HG02970 (cell line): ENCODE measurements at regions not wholly inside any gene's neighbourhood (a gene's known extent, or its start where the extent isn't known, plus 50 kb on each side); places are given as distances from the start of the nearest gene placed in this dataset.

Experiments
- ATAC-seq: cut with Tn5 transposase; IDR thresholded peaks from one replicate; pipeline ENCODE4 v1.9.1; 2021; ENCODE audit warnings: mild to moderate bottlenecking, moderate library complexity, moderate number of reproducible peaks; ENCODE audit not compliant: unreplicated experiment, low FRiP score

DNA sequence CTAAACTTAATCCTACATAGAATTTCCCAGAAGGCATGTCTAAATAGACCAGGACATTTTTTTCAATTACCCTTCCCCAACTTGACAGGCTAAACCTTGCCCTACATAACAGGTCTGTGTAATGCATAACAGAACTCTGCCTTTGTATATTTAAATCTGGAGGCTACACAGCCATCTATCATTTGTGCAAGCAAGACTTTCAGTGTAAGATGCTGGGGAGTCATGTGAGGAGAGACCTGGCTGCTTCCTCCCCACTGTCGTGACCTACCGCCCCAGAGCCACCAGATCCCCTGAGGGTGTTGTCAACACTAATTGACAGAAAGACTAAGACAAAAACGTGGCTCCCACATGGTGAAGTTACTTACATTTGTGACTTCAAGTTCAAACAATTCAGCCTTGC is 342.2 kb downstream of the PPARGC1A start:
- no peak for ATAC-seq

DNA sequence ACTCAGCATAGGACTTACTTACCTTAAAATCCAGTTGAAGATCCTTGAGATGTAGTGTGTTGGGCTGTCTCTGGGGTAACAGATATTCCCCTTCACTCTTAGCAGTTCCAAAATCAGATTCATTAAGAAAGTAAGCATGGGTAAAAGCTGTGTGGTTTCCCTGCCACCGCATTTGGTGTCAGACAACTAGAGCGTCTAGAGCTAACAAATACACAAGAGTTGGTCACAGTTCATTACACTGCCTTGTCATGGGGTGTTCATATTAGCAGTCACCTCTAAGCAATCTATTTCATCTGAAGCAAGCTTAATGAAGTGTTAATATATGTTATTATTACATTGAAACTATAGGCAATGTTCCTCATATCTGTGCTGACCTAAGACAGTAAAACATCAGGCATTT is 342.8 kb downstream of the PPARGC1A start:
- ATAC-seq = no peak

DNA sequence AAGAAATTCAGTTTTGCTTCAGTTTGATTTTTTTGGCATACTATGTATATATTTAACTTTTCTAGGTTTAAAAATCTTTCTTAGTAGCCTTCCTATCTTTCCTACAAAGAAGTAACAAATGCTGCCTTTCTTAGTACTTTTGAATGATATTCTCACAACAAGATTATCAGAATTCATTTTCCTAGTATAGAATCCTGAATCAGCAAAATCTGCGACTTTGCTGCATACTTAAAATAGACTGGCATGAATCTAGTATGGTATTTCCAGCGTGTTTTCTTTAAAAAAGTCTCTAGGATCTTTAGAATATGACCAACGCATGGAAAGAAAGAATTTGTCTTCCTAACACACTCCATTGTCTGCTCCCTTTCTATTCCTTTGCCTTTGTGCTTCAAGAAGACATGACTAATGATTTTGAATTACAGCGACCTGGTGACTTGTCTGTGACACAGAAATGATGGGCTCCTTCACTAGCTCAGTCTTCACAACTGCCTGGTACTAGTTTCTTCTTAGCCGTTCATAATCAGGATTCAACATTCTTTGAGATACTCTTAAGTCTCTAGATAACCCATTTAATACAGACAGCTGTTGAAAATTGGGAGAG is 349.8 kb downstream of the PPARGC1A start:
- ATAC-seq = no peak

DNA sequence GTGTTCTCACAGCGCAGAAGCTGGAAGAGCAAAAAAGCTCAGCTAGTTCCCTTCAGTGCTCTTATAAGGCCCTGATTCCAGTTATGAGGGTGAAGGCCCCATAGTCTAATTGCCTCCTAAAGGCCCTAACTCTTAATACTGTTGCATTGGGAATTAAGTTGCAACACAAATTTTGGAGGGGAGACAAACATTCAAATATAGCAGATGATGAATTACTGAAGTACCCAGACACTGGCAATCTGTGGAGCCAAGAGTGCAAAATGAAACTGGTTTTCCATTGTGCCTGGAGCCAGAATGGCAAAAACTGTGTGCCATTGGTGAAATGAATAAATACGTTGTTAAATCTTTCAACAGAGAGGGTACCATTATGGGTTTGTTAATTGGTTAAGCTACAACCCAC is 356.0 kb downstream of the PPARGC1A start:
- ATAC-seq = no peak

DNA sequence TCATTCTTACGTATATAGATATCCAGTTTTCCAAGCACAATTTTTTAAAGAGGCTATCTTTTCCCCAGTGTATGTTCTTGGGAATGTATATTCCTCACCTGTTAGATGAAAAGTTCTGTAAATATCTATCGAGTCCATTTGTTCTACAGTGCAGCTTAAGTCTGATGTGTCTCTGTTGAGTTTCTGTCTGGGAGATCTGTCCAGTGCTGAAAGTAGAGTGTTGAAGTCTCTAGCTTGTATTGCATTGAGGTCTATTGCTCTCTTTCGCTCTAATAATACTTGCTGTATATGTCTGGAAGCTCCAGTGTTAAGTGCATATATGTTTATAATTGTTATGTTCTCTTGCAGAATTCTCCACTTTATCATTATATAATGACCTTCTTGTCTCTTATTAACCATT is 373.1 kb downstream of the PPARGC1A start:
- ATAC-seq = no peak

DNA sequence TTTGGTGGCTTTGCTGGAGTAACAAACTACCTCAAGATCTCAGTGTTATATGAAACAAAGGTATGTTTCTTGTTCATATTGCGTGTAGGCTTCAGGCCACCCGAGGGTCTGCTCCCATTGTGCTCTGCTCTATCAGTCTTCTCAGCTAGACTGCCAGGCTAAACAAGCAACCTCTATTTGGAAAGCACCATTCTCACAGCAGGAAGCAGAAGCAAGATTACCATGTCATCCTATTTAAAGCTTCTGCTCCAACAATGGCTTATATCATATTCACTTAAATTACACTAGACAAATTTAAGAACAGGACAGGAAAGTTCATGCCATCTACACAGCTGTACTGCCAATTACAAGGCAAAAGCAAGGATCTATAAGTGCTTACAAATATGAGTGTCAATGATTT is 385.8 kb downstream of the PPARGC1A start:
- ATAC-seq = no peak

DNA sequence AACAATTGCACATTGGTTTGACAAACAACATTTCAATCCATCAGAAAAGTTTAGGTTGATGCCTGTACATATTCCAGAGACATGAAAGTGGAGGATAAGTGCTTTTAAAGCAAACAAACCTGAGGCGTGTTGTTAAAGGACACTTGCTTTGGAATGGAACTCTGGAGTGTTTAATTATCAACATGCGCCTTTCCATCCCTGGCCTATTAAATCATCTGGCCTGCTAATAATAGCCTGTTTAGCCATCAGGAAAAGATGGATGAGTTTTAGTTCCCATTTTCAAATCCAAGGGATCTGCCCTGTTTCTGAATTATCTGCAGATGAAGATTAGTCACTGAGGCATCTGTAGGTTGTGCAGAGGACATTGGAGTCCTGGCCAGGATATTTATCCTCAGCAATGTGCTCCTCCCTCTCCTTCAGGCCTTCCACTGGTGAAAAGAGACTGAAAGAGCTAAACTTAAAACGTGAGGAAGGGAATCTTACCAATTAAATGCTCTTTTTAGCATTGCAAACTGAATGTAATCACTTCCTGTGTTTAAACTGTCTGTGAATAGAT is 388.9 kb downstream of the PPARGC1A start:
- ATAC-seq = no peak

DNA sequence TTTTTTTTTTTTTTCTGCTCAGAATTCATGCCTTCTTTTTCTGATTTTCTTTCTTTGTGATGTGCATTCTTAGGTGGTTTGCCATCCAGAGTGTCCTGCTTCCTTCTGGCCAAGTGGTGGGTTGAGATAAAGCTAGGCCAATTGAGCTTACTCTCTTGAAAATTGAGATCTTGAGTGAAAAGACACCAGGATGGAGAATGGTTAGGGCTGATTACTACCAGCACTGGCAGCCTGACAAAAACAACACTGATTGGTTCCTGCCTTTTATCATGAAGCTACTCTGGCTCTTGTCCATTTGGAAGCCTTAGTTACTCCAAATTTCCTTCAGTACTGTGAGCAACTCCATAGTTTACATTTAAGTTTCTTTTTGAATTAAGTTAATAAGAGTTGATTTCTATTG is 404.0 kb downstream of the PPARGC1A start:
- ATAC-seq = no peak

DNA sequence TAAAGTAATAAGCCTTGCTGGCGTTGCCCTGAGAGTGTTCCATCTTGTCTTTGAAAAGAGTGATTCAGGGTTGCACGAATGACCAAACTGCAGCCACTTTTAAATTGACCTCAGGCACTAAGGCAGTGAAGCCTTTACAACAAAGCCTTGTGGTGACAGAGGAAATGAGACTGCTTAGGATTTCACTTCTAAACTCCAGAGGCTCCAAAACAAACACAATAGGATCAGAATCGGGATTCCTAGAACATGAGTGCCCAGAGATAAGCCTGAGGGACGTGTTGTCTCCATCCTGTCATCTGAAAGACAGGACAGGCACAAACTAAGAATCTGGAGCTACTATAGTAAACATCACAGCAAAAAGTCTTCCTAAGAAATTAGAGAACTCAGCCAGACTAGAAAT is 405.2 kb downstream of the PPARGC1A start:
- ATAC-seq = no peak

DNA sequence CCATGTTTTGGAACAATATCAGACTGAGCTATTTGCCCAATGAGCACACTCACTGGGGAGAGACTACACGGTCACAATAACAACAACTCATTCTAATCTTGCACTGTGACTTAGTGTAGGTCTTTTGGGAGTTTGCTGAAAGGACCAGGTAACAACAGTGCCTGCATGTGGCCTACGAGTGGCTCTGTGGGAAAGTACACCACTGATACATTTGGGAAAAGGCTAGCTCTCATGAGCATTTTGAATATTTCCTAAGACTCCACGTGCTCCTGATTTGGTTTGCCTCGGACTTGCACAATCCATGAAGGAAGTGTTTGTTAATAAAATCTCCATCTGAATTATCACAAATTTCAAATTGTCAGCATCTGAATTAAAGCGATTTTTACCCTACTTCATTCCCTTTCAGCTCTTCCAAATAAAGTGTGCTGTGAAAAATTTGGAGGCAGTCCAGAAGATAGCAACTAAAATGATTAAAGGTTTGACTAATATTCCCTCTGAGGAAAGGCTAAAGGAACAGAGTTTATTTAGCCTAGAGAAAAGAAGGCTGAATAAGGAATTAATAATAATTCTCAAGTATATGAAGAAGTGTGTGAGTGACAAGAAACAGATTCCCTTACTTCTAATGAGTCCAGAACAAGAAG is 406.4 kb downstream of the PPARGC1A start:
- no peak for ATAC-seq

DNA sequence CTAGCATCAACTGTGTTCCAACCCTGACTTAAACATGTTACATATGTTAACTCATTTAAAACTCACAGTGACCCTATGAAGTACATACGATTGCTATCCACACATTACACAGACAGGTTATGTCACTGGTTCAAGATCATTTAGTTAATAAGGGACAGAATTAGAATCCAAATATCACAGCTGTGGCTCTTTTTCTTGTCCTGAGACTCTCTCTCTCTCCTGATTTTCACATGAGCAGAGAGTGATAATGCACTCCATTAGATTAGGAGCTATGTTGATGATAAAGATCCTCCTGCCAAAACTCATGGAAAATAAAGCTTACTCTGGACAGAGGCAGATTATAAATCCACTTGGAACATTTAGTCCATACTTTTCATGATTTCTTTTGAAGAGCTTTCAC is 408.3 kb downstream of the PPARGC1A start:
- no peak for ATAC-seq

DNA sequence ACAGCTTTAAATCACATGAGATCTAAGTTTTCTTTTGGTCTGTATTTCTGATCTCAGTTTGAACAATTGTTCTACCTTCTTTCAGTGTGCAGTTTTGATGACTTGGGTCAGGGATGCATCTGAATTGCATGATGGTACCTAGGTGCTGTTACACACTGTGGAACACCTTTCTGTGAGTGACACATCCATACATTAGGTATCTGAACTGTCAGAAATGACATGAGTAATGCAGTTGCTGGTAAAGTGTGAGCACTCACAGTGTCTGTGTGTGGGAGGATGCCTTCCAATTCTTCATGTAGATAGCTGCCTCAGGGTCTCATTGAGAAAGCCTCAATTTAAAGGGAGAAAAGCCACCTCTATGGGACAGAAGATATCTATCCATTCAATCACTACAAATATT is 411.9 kb downstream of the PPARGC1A start:
- no peak for ATAC-seq

DNA sequence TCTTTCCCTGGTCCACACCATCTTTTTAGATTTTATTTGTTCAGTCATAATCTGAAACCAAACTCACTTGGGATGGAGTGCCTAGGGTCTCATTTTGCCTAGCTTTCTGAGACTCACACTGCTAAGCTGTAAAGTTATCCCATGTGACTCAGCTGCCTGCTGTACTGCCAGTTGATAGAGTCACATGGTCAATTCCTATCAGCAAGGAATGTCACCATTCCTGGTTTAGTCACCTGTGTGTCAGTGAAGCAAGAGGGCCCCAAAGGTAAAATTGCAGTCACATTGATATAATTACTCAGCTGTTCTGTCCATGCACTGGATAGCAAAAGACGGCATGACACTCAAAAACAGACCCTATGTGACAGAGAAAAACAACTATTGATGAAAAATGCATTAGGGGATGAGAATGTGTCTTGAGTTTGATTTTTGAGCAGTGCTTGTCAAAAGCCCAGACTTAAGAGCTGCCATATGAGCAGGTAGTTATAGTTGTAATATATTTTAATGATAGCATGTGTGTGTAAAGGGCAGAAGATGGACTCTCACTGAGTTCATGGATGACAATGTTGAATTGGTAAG is 413.2 kb downstream of the PPARGC1A start:
- no peak for ATAC-seq

DNA sequence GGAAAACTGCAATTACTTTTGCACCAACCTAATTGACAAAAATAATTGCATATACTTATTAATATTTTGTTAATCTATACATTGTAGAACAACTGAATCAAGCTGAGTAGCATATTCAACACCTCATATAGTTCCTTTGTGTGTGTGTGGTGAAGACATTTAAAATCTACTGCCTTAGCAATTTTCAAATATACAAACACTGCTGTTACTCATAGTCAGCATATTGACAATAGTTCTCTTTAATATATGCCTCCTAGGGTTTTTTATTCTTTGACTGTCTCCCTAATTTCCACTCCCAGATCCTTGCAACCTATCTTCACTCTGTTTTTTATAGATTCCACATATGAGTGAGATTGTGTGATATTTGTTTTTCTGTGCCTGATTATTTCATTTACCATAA is 426.8 kb downstream of the PPARGC1A start:
- ATAC-seq = no peak

DNA sequence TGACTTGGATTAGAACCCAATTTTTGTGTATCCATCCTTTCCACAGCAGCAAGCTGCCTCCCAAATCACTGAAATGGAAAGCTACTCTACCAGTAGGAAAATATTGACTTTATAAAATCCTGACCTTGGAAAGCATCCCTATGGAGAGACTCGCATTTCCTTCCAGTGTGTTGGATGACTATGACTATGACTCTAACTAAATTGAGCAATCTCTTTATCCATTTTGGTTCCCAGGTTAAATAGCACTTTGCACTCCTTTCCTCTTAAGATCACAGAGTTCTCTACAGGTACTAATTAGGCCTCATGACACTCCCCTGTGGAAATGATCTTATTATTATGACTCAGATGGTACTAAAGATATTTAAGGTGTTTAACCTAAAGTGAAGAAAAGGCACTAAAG is 431.8 kb downstream of the PPARGC1A start:
- no peak for ATAC-seq

DNA sequence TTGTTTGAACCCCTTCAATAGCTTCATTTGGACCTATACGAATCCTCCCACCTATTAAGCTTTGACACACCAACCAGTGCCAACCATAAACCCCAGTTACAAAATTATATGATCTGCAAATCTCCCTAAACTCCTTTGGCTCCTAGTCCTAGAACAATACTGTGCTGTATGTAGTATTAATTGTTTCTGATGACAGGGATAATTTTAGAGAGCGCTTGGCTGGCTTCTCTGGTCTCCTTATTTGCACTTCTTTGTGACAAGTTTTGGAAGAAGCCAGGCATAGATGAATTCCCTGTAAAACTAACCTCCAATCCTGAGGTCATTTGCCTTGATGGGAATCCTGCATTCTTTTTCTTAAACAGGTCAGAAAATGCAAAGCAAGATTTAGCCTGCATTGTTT is 433.0 kb downstream of the PPARGC1A start:
- ATAC-seq = no peak

DNA sequence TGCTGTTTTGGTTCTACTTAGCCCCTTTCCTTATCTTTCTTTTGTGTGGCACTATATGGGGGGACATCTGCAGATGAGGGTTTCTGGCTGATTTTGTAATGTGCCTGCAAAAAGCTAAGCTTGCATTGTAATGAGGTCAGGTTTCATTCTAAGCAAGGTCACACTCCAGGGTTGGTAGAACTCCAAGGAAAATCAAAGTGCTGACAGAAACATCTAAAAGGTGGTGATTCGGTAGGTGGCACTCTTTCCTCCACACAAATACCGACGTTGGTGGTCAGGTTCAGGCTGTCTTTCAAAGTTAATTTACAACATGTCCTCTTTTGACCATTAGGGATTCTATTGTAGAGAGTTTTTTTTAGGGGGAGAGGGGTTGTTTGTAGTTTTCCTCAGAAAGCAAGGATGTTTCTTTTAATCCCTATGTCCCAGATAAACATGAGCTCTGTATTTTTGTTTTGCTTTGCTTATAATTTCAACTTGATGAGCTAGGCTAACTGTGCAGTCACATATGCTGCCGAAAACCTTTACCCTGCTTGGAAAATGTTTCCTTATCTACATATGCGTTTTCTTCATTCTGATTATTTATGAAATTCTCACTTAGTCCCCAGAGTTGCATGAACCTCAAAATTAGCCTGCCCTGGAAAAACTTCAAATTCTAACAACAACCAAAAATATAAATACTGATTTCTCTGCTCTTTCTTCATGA is 434.2 kb downstream of the PPARGC1A start:
- ATAC-seq = no peak

DNA sequence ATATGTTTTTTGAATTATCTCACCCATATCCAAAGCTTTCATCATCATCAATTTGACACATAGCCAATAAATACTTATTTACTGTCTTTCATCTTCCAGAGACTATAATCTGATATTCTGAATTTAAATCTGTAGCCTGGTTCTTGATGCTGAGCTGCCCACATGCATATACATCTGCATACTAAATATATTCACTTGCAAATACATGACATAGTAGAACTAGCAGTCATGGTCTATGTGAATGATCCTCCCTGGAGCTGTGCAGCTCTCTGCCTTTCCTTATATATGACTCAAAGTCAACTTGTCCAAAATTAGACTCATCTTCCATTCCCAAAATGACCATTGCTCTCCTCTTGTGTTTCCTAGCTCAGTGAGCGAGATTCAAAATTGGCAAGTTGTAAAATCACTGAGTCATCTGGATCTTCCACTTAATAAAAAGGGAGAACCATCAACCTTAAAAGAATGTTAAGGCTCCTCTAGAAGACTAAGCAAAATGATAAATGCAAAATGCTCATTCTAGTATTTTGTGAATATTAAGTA is 448.2 kb downstream of the PPARGC1A start:
- no peak for ATAC-seq

DNA sequence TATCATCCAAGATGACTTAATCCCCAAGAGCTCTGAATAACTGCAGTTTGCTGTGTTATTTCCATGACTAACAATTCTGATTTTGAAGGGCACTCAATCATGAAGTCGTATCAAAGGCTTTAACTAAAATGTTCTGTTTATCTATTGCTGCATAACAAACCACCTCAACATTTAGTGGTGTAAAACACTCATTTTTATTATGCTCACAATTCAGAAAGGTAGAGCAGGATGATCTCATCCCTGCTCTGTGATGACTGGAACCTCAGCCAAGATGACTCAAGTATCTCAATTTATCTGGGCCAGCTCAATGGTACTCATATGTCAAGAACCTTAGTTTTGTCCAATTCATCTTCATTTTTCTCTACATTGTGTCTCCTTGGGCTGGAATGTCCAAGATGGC is 451.1 kb downstream of the PPARGC1A start:
- ATAC-seq = no peak

DNA sequence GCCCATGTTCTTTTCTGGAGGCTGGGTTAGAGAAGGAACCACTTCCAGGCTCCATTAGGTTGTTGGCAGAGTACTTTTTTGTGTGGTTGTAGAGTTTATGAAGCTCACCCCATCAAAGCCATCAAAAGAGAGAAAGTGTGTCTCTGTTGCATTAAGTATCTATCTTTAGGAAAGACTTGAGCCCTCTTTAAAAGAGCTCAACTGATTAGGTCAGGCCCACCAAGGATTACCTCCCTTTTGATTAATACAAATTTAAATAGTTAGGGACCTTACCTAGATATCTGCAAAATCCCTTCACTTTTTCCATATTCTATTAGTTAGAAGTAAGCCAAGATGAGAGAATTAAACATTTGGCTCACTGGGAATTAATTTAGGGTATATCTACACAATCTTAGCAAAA is 460.4 kb downstream of the PPARGC1A start:
- ATAC-seq = no peak

DNA sequence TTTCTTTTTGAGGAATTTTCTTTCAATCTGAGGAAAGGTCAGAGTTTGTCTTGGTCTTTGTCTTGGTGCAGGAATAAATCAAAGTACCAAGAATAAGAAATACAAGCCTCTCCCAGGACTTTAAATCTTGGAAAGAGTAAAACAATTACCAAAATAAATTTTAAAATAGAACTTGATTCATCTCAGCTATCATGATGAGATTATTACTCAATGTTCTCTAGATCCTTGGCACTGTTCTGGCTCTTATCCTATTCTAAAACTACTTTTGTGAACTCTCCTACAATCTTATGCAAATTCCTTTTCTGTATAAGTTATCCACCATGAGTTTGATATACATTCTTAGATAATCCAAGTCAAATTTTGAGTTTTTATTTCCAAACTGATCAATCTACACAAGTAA is 464.3 kb downstream of the PPARGC1A start:
- ATAC-seq = no peak
